Trophoblast cell (in vitro differentiated cells and primary cell): ENCODE measurements at regions not wholly inside any gene's neighbourhood (a gene's known extent, or its start where the extent isn't known, plus 50 kb on each side); places are given as distances from the start of the nearest gene placed in this dataset.
A peak's percentile ranks its signal among the peaks of the same experiment; 100 is the strongest.

Experiments used
- DNase-seq, 2 donors: peaks; one replicate each; pipeline ENCODE4 v3.0.0-alpha.2; 2016
- H2AFZ ChIP-seq: 2 replicates; pipeline ENCODE4 v1.6.1; 2013; ENCODE audit warnings: low read length, moderate library complexity, mild to moderate bottlenecking; ENCODE audit not compliant: insufficient read depth, poor library complexity
- H2AK5ac ChIP-seq: 2 replicates; pipeline ENCODE4 v1.6.1; 2013; ENCODE audit warnings: mild to moderate bottlenecking, low read length
- H2BK120ac ChIP-seq: 2 replicates; pipeline ENCODE4 v1.6.1; 2013; ENCODE audit warnings: low read length, mild to moderate bottlenecking, moderate library complexity; ENCODE audit not compliant: insufficient read depth, poor library complexity
- H2BK12ac ChIP-seq: 2 replicates; pipeline ENCODE4 v1.6.1; 2013; ENCODE audit warnings: mild to moderate bottlenecking, low read length, moderate library complexity
- H2BK5ac ChIP-seq: 2 replicates; pipeline ENCODE4 v1.6.1; 2013; ENCODE audit warnings: low read length, low read depth, moderate library complexity, mild to moderate bottlenecking; ENCODE audit not compliant: poor library complexity
- H3K14ac ChIP-seq: 2 replicates; pipeline ENCODE4 v1.6.1; 2013; ENCODE audit warnings: mild to moderate bottlenecking, low read length
- H3K18ac ChIP-seq: 2 replicates; pipeline ENCODE4 v1.6.1; 2013; ENCODE audit warnings: mild to moderate bottlenecking, low read length
- H3K23ac ChIP-seq: 2 replicates; pipeline ENCODE4 v1.6.1; 2013; ENCODE audit warnings: low read length
- H3K27ac ChIP-seq: 2 replicates; pipeline ENCODE4 v1.5.1; 2013; ENCODE audit warnings: low read depth, mild to moderate bottlenecking, inconsistent platforms, low read length, moderate library complexity
- H3K27me3 ChIP-seq: 2 replicates; pipeline ENCODE4 v1.6.1; 2013; ENCODE audit warnings: inconsistent platforms, mild to moderate bottlenecking, low read length, moderate library complexity; ENCODE audit not compliant: insufficient read depth
- H3K36me3 ChIP-seq, 2 experiments: 1 replicate in 1 of 2; 2 replicates in 1 of 2; pipeline ENCODE4 v1.6.1; 2013; ENCODE audit warnings: low read length in 2 of 2, mild to moderate bottlenecking in 2 of 2, moderate library complexity in 1 of 2; ENCODE audit not compliant: insufficient read depth in 2 of 2, control insufficient read depth in 1 of 2
- H3K4ac ChIP-seq: 2 replicates; pipeline ENCODE4 v1.6.1; 2013; ENCODE audit warnings: low read depth, mild to moderate bottlenecking, low read length, moderate library complexity
- H3K4me1 ChIP-seq, 2 experiments: 1 replicate in 1 of 2; 2 replicates in 1 of 2; pipeline ENCODE4 v1.6.1; 2013; ENCODE audit warnings: low read length in 2 of 2, mild to moderate bottlenecking in 2 of 2, moderate library complexity in 1 of 2; ENCODE audit not compliant: insufficient read depth in 2 of 2, control insufficient read depth in 1 of 2
- H3K4me2 ChIP-seq: 2 replicates; pipeline ENCODE4 v1.6.1; 2013; ENCODE audit warnings: inconsistent platforms, mild to moderate bottlenecking, low read length, moderate library complexity
- H3K4me3 ChIP-seq: 2 replicates; pipeline ENCODE4 v1.5.1; 2013; ENCODE audit warnings: mild to moderate bottlenecking, low read depth, low read length, inconsistent platforms
- H3K79me1 ChIP-seq: one replicate; pipeline ENCODE4 v1.6.1; 2013; ENCODE audit warnings: low read length
- H3K79me2 ChIP-seq: 2 replicates; pipeline ENCODE4 v1.6.1; 2013; ENCODE audit warnings: low read length, mild to moderate bottlenecking; ENCODE audit not compliant: control insufficient read depth, insufficient read depth, poor library complexity
- H3K9ac ChIP-seq: 2 replicates; pipeline ENCODE4 v1.6.1; 2013; ENCODE audit warnings: mild to moderate bottlenecking, low read length
- H3K9me3 ChIP-seq: 2 replicates; pipeline ENCODE4 v1.6.1; 2013; ENCODE audit warnings: low read depth, mild to moderate bottlenecking, control low read depth, inconsistent platforms, low read length; ENCODE audit not compliant: insufficient read depth
- H4K12ac ChIP-seq: 2 replicates; pipeline ENCODE4 v1.6.1; 2013; ENCODE audit warnings: low read depth, mild to moderate bottlenecking, low read length, moderate library complexity
- H4K8ac ChIP-seq: 2 replicates; pipeline ENCODE4 v1.6.1; 2013; ENCODE audit warnings: low read depth, mild to moderate bottlenecking, low read length, moderate library complexity
- H4K91ac ChIP-seq: one replicate; pipeline ENCODE4 v1.6.1; 2013; ENCODE audit warnings: low read depth, mild to moderate bottlenecking, low read length, moderate library complexity
- WGBS: extraction: QIAGEN DNeasy Blood & Tissue Kit; methylation state at CpG from one replicate; pipeline ENCODE4 v1.1.7; 2013; ENCODE audit warnings: missing lambda C conversion rate; ENCODE audit not compliant: insufficient read length, insufficient coverage; ENCODE audit errors: extremely low coverage; 5-methylcytosine and 5-hydroxymethylcytosine counted together

DNA sequence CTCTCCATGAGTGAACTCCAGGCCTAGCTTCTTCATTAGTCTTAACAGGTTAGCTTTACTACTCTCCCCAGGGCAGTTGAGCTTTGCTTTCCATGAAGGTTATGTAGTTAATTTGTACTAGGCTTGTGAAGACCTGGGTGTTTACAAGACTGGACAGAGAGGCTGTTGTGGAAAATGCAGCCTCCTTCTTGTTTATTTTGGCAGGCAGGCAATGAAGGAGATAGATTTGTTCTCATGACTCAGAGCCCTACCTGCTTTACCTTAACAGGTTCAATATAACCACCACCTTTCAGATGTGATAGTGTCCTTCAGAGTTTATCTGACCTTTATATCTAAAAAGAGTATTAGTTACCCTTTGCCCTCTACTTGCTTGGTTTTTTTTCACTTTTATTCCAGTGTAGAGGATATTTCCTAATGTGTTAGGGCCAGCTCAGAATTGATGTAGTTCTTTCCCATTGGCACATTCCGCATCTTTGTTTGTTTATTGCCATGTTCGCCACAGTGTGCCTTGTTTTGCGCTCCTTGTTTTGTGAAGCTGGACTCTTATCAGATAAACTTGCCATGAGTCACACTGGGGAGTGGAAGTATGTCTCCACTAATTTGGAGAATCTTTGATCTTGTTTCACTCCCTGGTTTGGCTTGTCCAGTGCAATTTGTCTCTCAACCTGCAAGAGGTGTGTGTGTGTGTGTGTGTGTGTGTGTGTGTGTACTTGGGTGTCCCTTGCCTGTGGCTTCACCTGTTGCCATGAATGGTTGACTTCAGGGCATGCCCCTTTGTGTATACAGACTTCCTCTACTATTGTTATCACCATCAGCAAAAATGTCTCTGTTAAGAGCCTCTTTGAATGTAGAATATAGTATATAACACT, 87.4 kb upstream of the MACF1 start:
- Histone ChIP-seq H3K4me2 (no peak overlapping the region), H4K8ac (no peak overlapping the region), H3K36me3 (peaks cover 0 to 6% of the 10 kb centered on the region in 2 experiments), H2BK12ac (no peak overlapping the region), H2BK5ac (no peak overlapping the region), H3K27me3 (no peaks in the 10 kb centered on the region), H2AK5ac (no peak overlapping the region), H3K79me2 (peaks cover 5% of the 10 kb centered on the region), H3K18ac (no peak overlapping the region), H3K14ac (no peak overlapping the region), H3K9me3 (no peaks in the 10 kb centered on the region), H3K4me1 (peaks cover 8 to 15% of the 10 kb centered on the region in 2 experiments), H3K4ac (no peak overlapping the region), H4K12ac (no peak overlapping the region), H2AFZ (no peak overlapping the region), H3K23ac (no peak overlapping the region), H3K79me1 (no peaks in the 10 kb centered on the region), H3K9ac (no peak overlapping the region), H3K27ac (no peak overlapping the region), H4K91ac (no peak overlapping the region), H3K4me3 (no peak overlapping the region), H2BK120ac (no peak overlapping the region)
- no CpG with 5 or more reads among the region's 3 CpGs for WGBS
- peak; percentile 65 to 86 for DNase-seq

GRCh38 chr1:39117899-39118450, 86.5 kb upstream of the MACF1 start:
- no peak overlapping the region for H3K27ac ChIP-seq
- H2AFZ ChIP-seq: no peak overlapping the region
- H3K9ac ChIP-seq: no peak overlapping the region
- H3K79me2 ChIP-seq: peaks cover 5% of the 10 kb centered on the region
- DNase-seq: no peak
- H3K9me3 ChIP-seq: no peaks in the 10 kb centered on the region
- no peaks in the 10 kb centered on the region for H3K27me3 ChIP-seq
- H4K91ac ChIP-seq: no peak overlapping the region
- H3K4me3 ChIP-seq: no peak overlapping the region
- H3K36me3 ChIP-seq: peaks cover 0 to 6% of the 10 kb centered on the region in 2 experiments
- no peaks in the 10 kb centered on the region for H3K79me1 ChIP-seq
- H2BK120ac ChIP-seq: no peak overlapping the region
- peaks cover 8 to 15% of the 10 kb centered on the region in 2 experiments for H3K4me1 ChIP-seq
- no peak overlapping the region for H4K8ac ChIP-seq
- no peak overlapping the region for H3K18ac ChIP-seq
- WGBS: no CpG with 5 or more reads among the region's 1 CpG
- no peak overlapping the region for H2BK12ac ChIP-seq
- no peak overlapping the region for H4K12ac ChIP-seq
- H3K4ac ChIP-seq: peak overlapping the region; percentile 52
- H2BK5ac ChIP-seq: no peak overlapping the region
- no peak overlapping the region for H2AK5ac ChIP-seq
- H3K23ac ChIP-seq: no peak overlapping the region
- H3K14ac ChIP-seq: no peak overlapping the region
- H3K4me2 ChIP-seq: no peak overlapping the region

DNA sequence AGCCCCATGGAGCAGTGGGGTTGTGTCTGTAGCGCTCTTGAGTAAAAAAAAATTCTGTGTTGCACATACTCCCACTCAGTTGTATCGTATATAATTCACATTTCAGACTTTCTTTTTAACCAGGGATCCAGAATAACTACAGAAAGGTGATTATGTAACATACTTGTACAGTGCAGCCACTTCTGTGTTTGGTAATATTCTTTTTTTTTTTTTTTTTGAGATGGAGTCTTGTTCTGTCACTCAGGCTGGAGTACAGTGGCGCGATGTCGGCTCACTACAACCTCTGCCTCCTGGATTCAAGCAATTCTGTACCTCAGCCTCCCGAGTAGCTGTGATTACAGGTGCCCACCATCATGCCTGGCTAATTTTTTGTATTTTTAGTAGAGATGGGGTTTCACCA, 82.4 kb upstream of the MACF1 start:
- Histone ChIP-seq H2BK12ac (no peak overlapping the region), H3K27me3 (no peaks in the 10 kb centered on the region), H3K79me2 (peaks cover 5% of the 10 kb centered on the region), H3K4me2 (no peak overlapping the region), H3K4ac (no peak overlapping the region), H3K9me3 (no peaks in the 10 kb centered on the region), H3K27ac (no peak overlapping the region), H3K18ac (no peak overlapping the region), H3K79me1 (no peaks in the 10 kb centered on the region), H3K36me3 (peaks cover 7 to 8% of the 10 kb centered on the region in 2 experiments), H4K91ac (no peak overlapping the region), H3K4me3 (no peak overlapping the region), H3K9ac (no peak overlapping the region), H3K4me1 (peaks cover 8 to 12% of the 10 kb centered on the region in 2 experiments), H2BK120ac (no peak overlapping the region), H3K23ac (no peak overlapping the region), H4K12ac (no peak overlapping the region), H2AK5ac (no peak overlapping the region), H2AFZ (no peak overlapping the region), H2BK5ac (no peak overlapping the region), H4K8ac (no peak overlapping the region), H3K14ac (no peak overlapping the region)
- no CpG with 5 or more reads among the region's 6 CpGs for WGBS
- no peak for DNase-seq

DNA sequence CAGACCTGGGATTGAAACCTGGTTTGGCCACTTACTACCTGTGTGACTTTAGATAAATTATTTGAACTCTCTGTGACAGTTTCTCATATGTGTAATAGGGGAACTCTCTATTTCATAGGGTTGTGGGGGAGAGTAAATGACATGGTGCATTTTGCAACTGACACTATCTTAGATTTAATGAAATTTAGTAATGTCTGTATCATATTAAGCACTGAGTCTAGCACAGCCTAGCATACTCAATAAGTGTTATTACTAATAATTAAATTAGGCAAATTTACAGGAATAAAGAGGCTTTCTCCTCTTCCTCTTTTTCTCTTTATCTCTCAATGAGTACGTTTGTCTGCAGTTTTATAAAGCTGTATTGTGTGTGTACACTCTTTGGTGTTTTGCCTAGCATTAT, 80.2 kb upstream of the MACF1 start:
- H3K18ac ChIP-seq: no peak overlapping the region
- H2BK12ac ChIP-seq: no peak overlapping the region
- H2BK5ac ChIP-seq: no peak overlapping the region
- no peak overlapping the region for H4K91ac ChIP-seq
- H2AFZ ChIP-seq: no peak overlapping the region
- DNase-seq: no peak
- H3K36me3 ChIP-seq: peaks cover 7 to 8% of the 10 kb centered on the region in 2 experiments
- no peak overlapping the region for H3K27ac ChIP-seq
- no peaks in the 10 kb centered on the region for H3K79me2 ChIP-seq
- H3K23ac ChIP-seq: no peak overlapping the region
- no peak overlapping the region for H3K4me2 ChIP-seq
- H2AK5ac ChIP-seq: no peak overlapping the region
- peaks cover 4 to 5% of the 10 kb centered on the region in 2 experiments for H3K4me1 ChIP-seq
- H3K27me3 ChIP-seq: no peaks in the 10 kb centered on the region
- no peak overlapping the region for H3K14ac ChIP-seq
- H4K8ac ChIP-seq: no peak overlapping the region
- no peaks in the 10 kb centered on the region for H3K9me3 ChIP-seq
- H2BK120ac ChIP-seq: no peak overlapping the region
- no peak overlapping the region for H3K4ac ChIP-seq
- H3K79me1 ChIP-seq: no peaks in the 10 kb centered on the region
- no CpG with 5 or more reads among the region's 1 CpG for WGBS
- H4K12ac ChIP-seq: no peak overlapping the region
- H3K9ac ChIP-seq: no peak overlapping the region
- H3K4me3 ChIP-seq: no peak overlapping the region
